GM12891 (cell line): ENCODE measurements at regions not wholly inside any gene's neighbourhood (a gene's known extent, or its start where the extent isn't known, plus 50 kb on each side); places are given as distances from the start of the nearest gene placed in this dataset.

Experiments used
- POLR2A ChIP-seq: IDR thresholded peaks from 2 replicates; pipeline ENCODE4 v1.6.1; 2011; ENCODE audit warnings: low read depth, low read length, control low read depth
- POLR2AphosphoS5 ChIP-seq: IDR thresholded peaks from 2 replicates; pipeline ENCODE4 v1.6.1; 2011; ENCODE audit warnings: low read depth, low read length, control low read depth
- POU2F2 ChIP-seq: IDR thresholded peaks from 2 replicates; pipeline ENCODE4 v1.6.1; 2011; ENCODE audit warnings: low read depth, mild to moderate bottlenecking, control low read depth, low read length, moderate library complexity
- SPI1 ChIP-seq: IDR thresholded peaks from 2 replicates; pipeline ENCODE4 v1.6.1; 2011; ENCODE audit warnings: low read depth, low read length, control low read depth
- TAF1 ChIP-seq: IDR thresholded peaks from 2 replicates; pipeline ENCODE4 v1.6.1; 2011; ENCODE audit warnings: low read depth, low read length, control low read depth

GRCh38 chr1:220344745-220345144 is 72.5 kb upstream of the RAB3GAP2 start:
- no peak for TF ChIP-seq TAF1
- no peak for TF ChIP-seq POLR2A
- TF ChIP-seq POLR2AphosphoS5, result no peak
- no peak for TF ChIP-seq POU2F2
- TF ChIP-seq SPI1, result no peak
